ENCODE measurements at regions not wholly inside any gene's neighbourhood (a gene's known extent, or its start where the extent isn't known, plus 50 kb on each side); places are given as distances from the start of the nearest gene placed in this dataset.

GRCh38 chr6:92708270-92708669, 711.1 kb downstream of the EPHA7 start:
- TF ChIP-seq POLR2AphosphoS5 (IDR thresholded peaks at IDR 0.05; ENCODE audit: low read depth, low read length) (no peak), POLR2A (IDR thresholded peaks at IDR 0.05; ENCODE audit: low read depth, low read length) (no peak)
